Psoas muscle (tissue), 7 donors: ENCODE measurements at regions not wholly inside any gene's neighbourhood (a gene's known extent, or its start where the extent isn't known, plus 50 kb on each side); places are given as distances from the start of the nearest gene placed in this dataset.

Experiments
- ATAC-seq, 4 donors: fragments of 200-7000 bp; cut with Tn5 transposase; one replicate each; pipeline ENCODE4 v1.9.1; 2020; ENCODE audit warnings: moderate library complexity in 3 of 4, mild to moderate bottlenecking in 2 of 4
- DNase-seq, 2 donors: peaks; one replicate each; pipeline ENCODE4 v3.0.0-alpha.2; 2020
- H3K27ac ChIP-seq: fragments of 200-600 bp; one replicate; pipeline ENCODE4 v1.8.0; 2022
- H3K27me3 ChIP-seq, 3 donors: fragments of 200-600 bp in 1 of 3; one replicate each; pipeline versions ENCODE4 v1.6.1 to v1.8.0; 2013 to 2022; ENCODE audit warnings: low read length in 2 of 3, mild to moderate bottlenecking in 2 of 3, moderate library complexity in 1 of 3; ENCODE audit not compliant: insufficient read depth in 3 of 3
- H3K36me3 ChIP-seq, 2 donors: fragments of 200-600 bp in 1 of 2; one replicate each; pipeline versions ENCODE4 v1.6.1 to v1.8.0; 2013 to 2022; ENCODE audit warnings: low read depth in 1 of 2, mild to moderate bottlenecking in 1 of 2, moderate library complexity in 1 of 2; ENCODE audit not compliant: insufficient read depth in 1 of 2
- H3K4me1 ChIP-seq: fragments of 200-600 bp; one replicate; pipeline ENCODE4 v1.8.0; 2022
- H3K4me3 ChIP-seq: fragments of 200-600 bp; one replicate; pipeline ENCODE4 v1.8.0; 2022; ENCODE audit warnings: mild to moderate bottlenecking
- H3K9me3 ChIP-seq: fragments of 200-600 bp; one replicate; pipeline ENCODE4 v1.8.0; 2022
- WGBS, 3 donors: extraction: QIAGEN DNeasy Blood & Tissue Kit; methylation state at CpG; one replicate each; pipeline versions ENCODE4 v1.1.6 to v1.1.7; 2013; 5-methylcytosine and 5-hydroxymethylcytosine counted together
- intact Hi-C, 2 donors: fragments of 100-400 bp; cut with DNase I; formaldehyde crosslinking; loops; one replicate each; pipeline versions ENCODE4 v1.11.0 to v1.14.2; 2022
- TF ChIP-seq, protein P1 (sequence below): fragments of 200-600 bp; IDR thresholded peaks from one replicate; pipeline ENCODE4 v1.8.0; 2022; ENCODE audit warnings: antibody characterized with exemption
- donor health status: healthy with polysubstance abuse.
- donor health status: DM: no; HTN: no; CAD: no; lungs with moderate emphysema.
- donor health status: Bipolar disorder and iron deficiency.
- donor health status: healthy.
- donor health status: DM: yes; HTN: yes; CAD: no.
- donor health status: DM: no; HTN: no; CAD: no.
- donor health status: DM: yes; HTN: yes; CAD: no.

GRCh38 chr12:111270774-111271173, 98.1 kb downstream of the PHETA1 start:
- ATAC-seq (no peak), DNase-seq (no peak)
- Histone ChIP-seq H3K4me3 (no peak overlapping the region), H3K9me3 (no peaks in the 10 kb centered on the region), H3K27me3 (peaks cover 0 to 53% (median 13%) of the 10 kb centered on the region in 3 donors), H3K27ac (no peak overlapping the region), H3K36me3 (no peaks in the 10 kb centered on the region), H3K4me1 (no peaks in the 10 kb centered on the region)
- 26 to 41% (median 30%) methylated on average over 7 of the region's 7 CpGs for WGBS, 3 donors
- TF ChIP-seq, protein P1, sequence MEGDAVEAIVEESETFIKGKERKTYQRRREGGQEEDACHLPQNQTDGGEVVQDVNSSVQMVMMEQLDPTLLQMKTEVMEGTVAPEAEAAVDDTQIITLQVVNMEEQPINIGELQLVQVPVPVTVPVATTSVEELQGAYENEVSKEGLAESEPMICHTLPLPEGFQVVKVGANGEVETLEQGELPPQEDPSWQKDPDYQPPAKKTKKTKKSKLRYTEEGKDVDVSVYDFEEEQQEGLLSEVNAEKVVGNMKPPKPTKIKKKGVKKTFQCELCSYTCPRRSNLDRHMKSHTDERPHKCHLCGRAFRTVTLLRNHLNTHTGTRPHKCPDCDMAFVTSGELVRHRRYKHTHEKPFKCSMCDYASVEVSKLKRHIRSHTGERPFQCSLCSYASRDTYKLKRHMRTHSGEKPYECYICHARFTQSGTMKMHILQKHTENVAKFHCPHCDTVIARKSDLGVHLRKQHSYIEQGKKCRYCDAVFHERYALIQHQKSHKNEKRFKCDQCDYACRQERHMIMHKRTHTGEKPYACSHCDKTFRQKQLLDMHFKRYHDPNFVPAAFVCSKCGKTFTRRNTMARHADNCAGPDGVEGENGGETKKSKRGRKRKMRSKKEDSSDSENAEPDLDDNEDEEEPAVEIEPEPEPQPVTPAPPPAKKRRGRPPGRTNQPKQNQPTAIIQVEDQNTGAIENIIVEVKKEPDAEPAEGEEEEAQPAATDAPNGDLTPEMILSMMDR: no peak
- intact Hi-C loops: loop anchor here in 1 of 2 donors (1.0 kb wide), 1 partner anchor 19 kb away; no protein-coding TSS in a partner anchor

DNA sequence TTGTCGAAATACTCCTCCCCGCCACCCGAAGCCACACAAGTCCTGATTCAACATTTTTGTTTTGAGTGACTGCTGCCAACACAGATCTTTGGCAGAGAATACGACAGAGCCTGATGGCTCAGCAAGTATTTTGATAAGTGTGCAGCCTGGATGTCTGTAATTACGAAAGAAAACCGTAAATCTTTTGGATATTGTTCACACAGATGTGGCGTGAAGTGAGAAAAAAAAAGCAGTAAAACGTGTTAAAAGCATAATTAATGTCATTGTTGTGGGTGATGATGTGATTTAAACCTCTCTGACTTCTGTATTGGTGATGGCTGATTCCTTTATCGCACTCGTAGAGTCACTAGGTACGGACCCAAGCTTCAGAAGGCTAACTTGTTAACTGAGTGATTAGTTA, 98.7 kb downstream of the PHETA1 start:
- TF ChIP-seq, protein P1: no peak
- 9 to 25% (median 17%) methylated on average over 11 of the region's 11 CpGs for WGBS, 3 donors
- peaks cover 0 to 53% (median 11%) of the 10 kb centered on the region in 3 donors for H3K27me3 ChIP-seq

GRCh38 chr12:111269718-111270117, 99.2 kb downstream of the PHETA1 start:
- H3K4me1 ChIP-seq: no peaks in the 10 kb centered on the region
- H3K27ac ChIP-seq: no peak overlapping the region
- WGBS, 3 donors: 23 to 25% (median 24%) methylated on average over 7 of the region's 7 CpGs
- DNase-seq (no peak), ATAC-seq (no peak)
- no peak overlapping the region for H3K4me3 ChIP-seq
- no peaks in the 10 kb centered on the region for H3K36me3 ChIP-seq
- peaks cover 0 to 53% (median 9%) of the 10 kb centered on the region in 3 donors for H3K27me3 ChIP-seq
- no peaks in the 10 kb centered on the region for H3K9me3 ChIP-seq
- TF ChIP-seq, protein P1: no peak
- intact Hi-C loops: loop anchor here in 1 of 2 donors (1.0 kb wide), 1 partner anchor 20 kb away; no protein-coding TSS in a partner anchor

More for the DNA sequence above, 98.7 kb downstream of the PHETA1 start:
- ATAC-seq: no peak
- H3K36me3 ChIP-seq: no peaks in the 10 kb centered on the region
- no peak overlapping the region for H3K4me3 ChIP-seq
- H3K27ac ChIP-seq: no peak overlapping the region
- intact Hi-C loops: loop anchor here in 1 of 2 donors (1.0 kb wide), 1 partner anchor 19 kb away; no protein-coding TSS in a partner anchor
- H3K4me1 ChIP-seq: no peaks in the 10 kb centered on the region
- DNase-seq: no peak
- H3K9me3 ChIP-seq: no peaks in the 10 kb centered on the region

GRCh38 chr12:111268738-111269572, 99.9 kb downstream of the PHETA1 start:
- ATAC-seq (no peak), DNase-seq (no peak)
- H3K4me1 ChIP-seq: no peaks in the 10 kb centered on the region
- H3K27ac ChIP-seq: no peak overlapping the region
- intact Hi-C loops: no loop called here
- TF ChIP-seq, protein P1: peak; percentile 32
- H3K9me3 ChIP-seq: no peaks in the 10 kb centered on the region
- H3K36me3 ChIP-seq: no peaks in the 10 kb centered on the region
- peaks cover 0 to 49% (median 6%) of the 10 kb centered on the region in 3 donors for H3K27me3 ChIP-seq
- 77 to 80% (median 78%) methylated on average over 16 of the region's 16 CpGs for whole genome bisulfite sequencing, 3 donors
- H3K4me3 ChIP-seq: no peak overlapping the region
